Endothelial cell of umbilical vein (primary cell): ENCODE measurements at regions not wholly inside any gene's neighbourhood (a gene's known extent, or its start where the extent isn't known, plus 50 kb on each side); places are given as distances from the start of the nearest gene placed in this dataset.

Source experiments
- BruUV-seq: library from RNA; stranded (reverse); fragments of 400-500 nt; replicated peaks from 2 replicates; lab custom pipeline; 2021; lab: Mats Ljungman, UMichigan
- CTCF ChIA-PET: fragments of 300-600, 350-600 bp; sonication (Branson Sonifier 250); formaldehyde crosslinking; loops from one replicate; lab custom pipeline; 2021; ENCODE audit warnings: antibody characterized with exemption, inconsistent platforms; lab: Charles Lee
- POLR2A ChIA-PET: fragments of 300-600, 350-600 bp; sonication (Branson Sonifier 250); formaldehyde crosslinking; loops from one replicate; lab custom pipeline; 2021; ENCODE audit warnings: antibody characterized with exemption, inconsistent platforms; lab: Charles Lee
- DNase-seq: peaks from one replicate; pipeline ENCODE4 v3.0.0-alpha.2; 2011; ENCODE audit warnings: low read depth, low spot score
- FAIRE-seq: peaks from 2 replicates; lab custom pipeline; 2011; peaks lifted over from hg19 to GRCh38; lab: Jason Lieb, UNC
- H2AFZ ChIP-seq: 2 replicates; pipeline ENCODE4 v1.6.0; 2012; ENCODE audit warnings: low read depth, low read length, control low read depth, inconsistent platforms
- H3K27ac ChIP-seq: 2 replicates; pipeline ENCODE4 v1.5.1; 2011; ENCODE audit warnings: low read depth, mild to moderate bottlenecking, control low read depth, low read length, moderate library complexity; ENCODE audit not compliant: insufficient read depth
- H3K27me3 ChIP-seq, 2 experiments: 2 replicates each; pipeline versions ENCODE4 v1.6.0 to v1.6.1; 2011; ENCODE audit warnings: low read length in 2 of 2, mixed read lengths in 1 of 2; ENCODE audit not compliant: control insufficient read depth in 2 of 2, insufficient read depth in 2 of 2
- H3K36me3 ChIP-seq, 2 experiments: 2 replicates in 1 of 2; 3 replicates in 1 of 2; pipeline ENCODE4 v1.5.1; 2011; ENCODE audit warnings: low read length in 2 of 2, mild to moderate bottlenecking in 1 of 2, moderate library complexity in 1 of 2; ENCODE audit not compliant: control insufficient read depth in 2 of 2, insufficient read depth in 2 of 2; ENCODE audit errors: extremely low read depth in 1 of 2
- H3K4me1 ChIP-seq: 3 replicates; pipeline ENCODE4 v1.5.1; 2011; ENCODE audit warnings: mild to moderate bottlenecking, low read length; ENCODE audit not compliant: control insufficient read depth, insufficient read depth; ENCODE audit errors: extremely low read depth
- H3K4me2 ChIP-seq: 2 replicates; pipeline ENCODE4 v1.6.1; 2011; ENCODE audit warnings: low read length, control low read depth, mixed read lengths; ENCODE audit not compliant: insufficient read depth
- H3K4me3 ChIP-seq, 3 experiments: fragments of 200-600 bp in 1 of 3; sonication (generic), shearing (Covaris generic) in 1 of 3; replicated peaks in 1 of 3; 2 replicates each; pipeline ENCODE4 v1.5.1; 2011 to 2016; ENCODE audit warnings: control low read depth in 3 of 3, low read length in 3 of 3, mild to moderate bottlenecking in 2 of 3, inconsistent platforms in 1 of 3, low read depth in 1 of 3, moderate library complexity in 1 of 3; ENCODE audit not compliant: insufficient read depth in 1 of 3
- H3K79me2 ChIP-seq: 2 replicates; pipeline ENCODE4 v1.6.0; 2012; ENCODE audit warnings: low read length, inconsistent platforms; ENCODE audit not compliant: control insufficient read depth, insufficient read depth
- H3K9ac ChIP-seq: replicated peaks from 2 replicates; pipeline ENCODE3; 2011; ENCODE audit warnings: low read length, control low read depth; ENCODE audit not compliant: insufficient read depth; ENCODE audit errors: extremely low read depth
- H3K9me1 ChIP-seq: replicated peaks from 3 replicates; pipeline ENCODE4 v1.6.0; 2011; ENCODE audit warnings: mild to moderate bottlenecking, low read length; ENCODE audit not compliant: control insufficient read depth, insufficient read depth; ENCODE audit errors: extremely low read depth
- H3K9me3 ChIP-seq: replicated peaks from 2 replicates; pipeline ENCODE4 v1.5.1; 2012; ENCODE audit warnings: low read length, inconsistent platforms; ENCODE audit not compliant: control insufficient read depth, insufficient read depth
- H4K20me1 ChIP-seq: replicated peaks from 2 replicates; pipeline ENCODE3; 2011; ENCODE audit warnings: mild to moderate bottlenecking, low read length; ENCODE audit not compliant: control insufficient read depth, insufficient read depth; ENCODE audit errors: extremely low read depth
- CTCF ChIP-seq, 2 donors: IDR thresholded peaks; 1 replicate in 1 of 2; 2 replicates in 1 of 2; pipeline ENCODE4 v1.5.1; 2011; ENCODE audit warnings: low read length in 2 of 2, mild to moderate bottlenecking in 2 of 2, moderate library complexity in 2 of 2, control low read depth in 1 of 2, inconsistent platforms in 1 of 2, low read depth in 1 of 2; ENCODE audit not compliant: insufficient read depth in 1 of 2; ENCODE audit errors: extremely low read depth in 1 of 2
- FOS ChIP-seq: IDR thresholded peaks from 2 replicates; pipeline ENCODE4 v1.6.1; 2011; ENCODE audit warnings: mild to moderate bottlenecking, low read length, moderate library complexity, borderline replicate concordance; ENCODE audit not compliant: insufficient read depth
- GATA2 ChIP-seq: IDR thresholded peaks from 2 replicates; pipeline ENCODE4 v1.7.0; 2011; ENCODE audit warnings: low read depth, mild to moderate bottlenecking, moderate library complexity, mixed read lengths, low read length; ENCODE audit not compliant: insufficient read length, insufficient read depth
- JUN ChIP-seq: IDR thresholded peaks from 2 replicates; pipeline ENCODE4 v1.6.1; 2011; ENCODE audit warnings: borderline replicate concordance, low read depth; ENCODE audit not compliant: insufficient read length, insufficient read depth
- MAX ChIP-seq: IDR thresholded peaks from 2 replicates; pipeline ENCODE4 v1.6.1; 2011; ENCODE audit not compliant: insufficient read depth, insufficient read length
- MYC ChIP-seq: IDR thresholded peaks from one replicate; pipeline ENCODE4 v1.6.1; 2011; ENCODE audit warnings: mild to moderate bottlenecking, low read depth, low read length
- POLR2A ChIP-seq: IDR thresholded peaks from 2 replicates; pipeline ENCODE4 v1.6.1; 2012; ENCODE audit warnings: low read depth, mild to moderate bottlenecking, control low read depth, low read length
- POLR2AphosphoS5 ChIP-seq: IDR thresholded peaks from 2 replicates; pipeline ENCODE4 v1.6.1; 2012; ENCODE audit warnings: low read depth, mild to moderate bottlenecking, control low read depth, low read length, moderate library complexity; ENCODE audit not compliant: insufficient read depth
- dilution Hi-C: fragments of 300-500 bp; cut with MboI; formaldehyde crosslinking; loops from one replicate; pipeline ENCODE4 v1.15.0; 2019; ENCODE audit warnings: low sequenced_read_pairs; ENCODE audit not compliant: extremely low pct_ligation_motif_present
- intact Hi-C: fragments of 100-400 bp; cut with micrococcal nuclease; formaldehyde crosslinking; loops from one replicate; pipeline ENCODE4 v1.10.0; 2022

DNA sequence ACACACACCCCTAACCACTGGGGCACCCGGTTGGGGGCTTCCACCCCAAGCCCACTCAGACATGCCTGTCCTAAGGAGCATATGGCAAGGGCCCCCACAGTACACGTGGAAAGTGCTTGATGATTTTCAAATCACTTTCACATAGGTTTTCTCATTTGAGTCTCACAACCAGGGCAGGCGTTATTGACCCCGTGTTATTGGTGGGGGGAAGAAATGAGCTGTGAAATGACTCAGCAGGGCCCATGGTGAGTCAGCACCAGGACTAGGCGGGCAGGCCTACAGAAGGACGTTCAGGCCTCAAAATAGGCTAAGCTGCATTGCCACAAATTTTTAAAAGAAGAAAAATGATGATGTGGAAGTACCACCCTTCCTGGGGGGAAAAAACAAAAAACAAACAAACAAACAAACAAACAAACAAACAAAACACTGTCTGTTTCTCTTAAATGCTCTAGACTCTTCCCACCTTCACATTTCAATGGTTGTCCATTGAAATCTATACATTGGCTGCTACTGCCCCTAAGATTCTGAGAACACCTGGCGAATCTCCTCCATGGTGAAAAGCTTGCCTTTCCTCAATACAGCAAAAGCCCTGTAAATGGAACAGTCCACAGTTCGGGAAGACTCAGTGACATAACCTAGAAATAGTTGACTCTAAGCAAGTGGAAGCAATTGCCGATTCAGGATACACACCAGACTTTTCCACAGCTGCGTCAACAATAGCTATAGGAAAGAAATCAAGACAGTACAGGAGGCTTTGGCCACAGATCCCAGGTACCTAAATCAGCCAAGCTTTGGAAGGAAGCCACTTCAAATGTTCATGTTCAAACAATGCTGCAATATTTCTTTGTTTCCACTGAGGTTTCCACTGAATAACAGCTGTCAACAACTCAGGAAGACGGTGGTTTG, 234.7 kb downstream of the TOMM20 start:
- dilution Hi-C loops (no loop called here), intact Hi-C loops (loop anchor here (1.0 to 2.0 kb wide), 10 partner anchors 24 to 282 kb away; no protein-coding TSS in a partner anchor)
- H3K79me2 ChIP-seq = no peaks in the 10 kb centered on the region
- H3K4me3 ChIP-seq = no peak overlapping the region
- peak; percentile 97 for FAIRE-seq
- CTCF ChIA-PET = interaction anchor here (0.8 to 2.1 kb wide), 14 partner anchors 15 to 407 kb away, joined by 3 to 17 read pairs (median 3); no protein-coding TSS in a partner anchor
- H4K20me1 ChIP-seq = no peaks in the 10 kb centered on the region
- H3K9me1 ChIP-seq = no peaks in the 10 kb centered on the region
- no peaks in the 10 kb centered on the region for H3K9me3 ChIP-seq
- peak overlapping the region; percentile 76 for H2AFZ ChIP-seq
- H3K9ac ChIP-seq = peak overlapping the region; percentile 30
- no peaks in the 10 kb centered on the region for H3K27me3 ChIP-seq
- TF ChIP-seq MYC (no peak), JUN (peak; percentile 67), FOS (peak; percentile 79), POLR2AphosphoS5 (peak; percentile 35), POLR2A (no peak), CTCF (IDR thresholded peaks at IDR 0.05; ENCODE audit: extremely low read depth in 1 of 2, insufficient read depth in 1 of 2, low read depth in 1 of 2, low read length in 2 of 2) (no peak), GATA2 (no peak), MAX (no peak)
- no peaks in the 10 kb centered on the region for H3K36me3 ChIP-seq
- TSS peak; percentile 69 for BruUV-seq
- H3K4me1 ChIP-seq = peaks cover 20% of the 10 kb centered on the region
- H3K4me2 ChIP-seq = no peak overlapping the region
- H3K27ac ChIP-seq = peak overlapping the region; percentile 93
- peak; percentile 98 for DNase-seq
- POLR2A ChIA-PET = interaction anchor here (1.5 kb wide), 1 partner anchor 24 kb away, joined by 6 read pairs; no protein-coding TSS in a partner anchor
